Fibroblast of villous mesenchyme (primary cell): ENCODE measurements at regions not wholly inside any gene's neighbourhood (a gene's known extent, or its start where the extent isn't known, plus 50 kb on each side); places are given as distances from the start of the nearest gene placed in this dataset.
A peak's percentile ranks its signal among the peaks of the same experiment; 100 is the strongest.

ENCODE experiments used
- DNase-seq: peaks from one replicate; pipeline ENCODE4 v3.0.0-alpha.2; 2010; ENCODE audit warnings: low read depth
- H3K4me3 ChIP-seq: 2 replicates; pipeline ENCODE4 v1.5.1; 2011; ENCODE audit warnings: low read depth, mild to moderate bottlenecking, low read length
- CTCF ChIP-seq: IDR thresholded peaks from 2 replicates; pipeline ENCODE4 v1.5.1; 2012; ENCODE audit warnings: low read depth, mild to moderate bottlenecking, low read length; ENCODE audit not compliant: insufficient read depth

GRCh38 chr16:86925067-86925791 lies 346.9 kb downstream of the FOXL1 start:
- no peak for TF ChIP-seq CTCF
- peak; percentile 95 for DNase-seq
- H3K4me3 ChIP-seq, result no peak overlapping the region

GRCh38 chr16:86926181-86927094 lies 348.1 kb downstream of the FOXL1 start:
- H3K4me3 ChIP-seq, result no peak overlapping the region
- no peak for DNase-seq
- no peak for TF ChIP-seq CTCF

GRCh38 chr16:86927699-86928098 lies 349.4 kb downstream of the FOXL1 start:
- DNase-seq, result no peak
- H3K4me3 ChIP-seq, result no peak overlapping the region
- TF ChIP-seq CTCF, result no peak

- no peak for TF ChIP-seq CTCF
- DNase-seq, result peak; percentile 29
- no peak overlapping the region for H3K4me3 ChIP-seq
Measured at GRCh38 chr16:86928523-86929011, 350.2 kb downstream of the FOXL1 start.

GRCh38 chr16:86929057-86929871 lies 350.9 kb downstream of the FOXL1 start:
- no peak for TF ChIP-seq CTCF
- H3K4me3 ChIP-seq, result no peak overlapping the region
- peak; percentile 92 for DNase-seq

- H3K4me3 ChIP-seq, result no peak overlapping the region
- no peak for TF ChIP-seq CTCF
- DNase-seq, result no peak
Measured at GRCh38 chr16:86930001-86930400, 351.7 kb downstream of the FOXL1 start.
